Naive thymus-derived CD4-positive, alpha-beta T cell (primary cell): ENCODE measurements at regions not wholly inside any gene's neighbourhood (a gene's known extent, or its start where the extent isn't known, plus 50 kb on each side); places are given as distances from the start of the nearest gene placed in this dataset.
"Not testable (repeated sequence)": the region's sequence is repeated elsewhere in the genome, so short reads cannot be mapped to it uniquely, and the experiment has no call there.

Source experiments
- ATAC-seq: fragments of 150-1000 bp; cut with Tn5 transposase; 2 replicates; pipeline ENCODE4 v1.10.0; 2021; ENCODE audit warnings: mild to moderate bottlenecking, moderate library complexity
- CTCF ChIA-PET: fragments of 350-600 bp; sonication (Branson Sonifier 250); formaldehyde crosslinking; loops from one replicate; lab custom pipeline; 2021; ENCODE audit warnings: antibody characterized with exemption; lab: Charles Lee
- POLR2A ChIA-PET: fragments of 350-600 bp; sonication (Branson Sonifier 250); formaldehyde crosslinking; loops from one replicate; lab custom pipeline; 2021; ENCODE audit warnings: antibody characterized with exemption, inconsistent platforms; lab: Charles Lee
- DNase-seq, 9 donors: peaks; one replicate each; pipeline versions ENCODE4 v3.0.0 to v3.0.0-alpha.2; 2020 to 2022; ENCODE audit warnings: mixed read lengths in 1 of 9
- H3K27ac ChIP-seq: one replicate; pipeline ENCODE4 v1.7.0; 2013; ENCODE audit warnings: mild to moderate bottlenecking, low read depth, low read length, moderate library complexity
- H3K27me3 ChIP-seq, 2 donors: one replicate each; pipeline ENCODE4 v1.7.0; 2013; ENCODE audit warnings: low read length in 2 of 2, mild to moderate bottlenecking in 2 of 2, moderate library complexity in 2 of 2; ENCODE audit not compliant: control insufficient read depth in 2 of 2, insufficient read depth in 2 of 2
- H3K36me3 ChIP-seq, 3 experiments: 1 replicate in 2 of 3; 2 replicates in 1 of 3; pipeline ENCODE4 v1.7.0; 2013; ENCODE audit warnings: low read length in 3 of 3, mild to moderate bottlenecking in 3 of 3, moderate library complexity in 1 of 3; ENCODE audit not compliant: insufficient read depth in 3 of 3, control insufficient read depth in 2 of 3
- H3K4me1 ChIP-seq, 2 donors: one replicate each; pipeline ENCODE4 v1.7.0; 2013; ENCODE audit warnings: low read length in 2 of 2, mild to moderate bottlenecking in 2 of 2, moderate library complexity in 1 of 2; ENCODE audit not compliant: control insufficient read depth in 2 of 2, insufficient read depth in 2 of 2
- H3K4me3 ChIP-seq: 2 replicates; pipeline ENCODE4 v1.7.0; 2013; ENCODE audit warnings: mild to moderate bottlenecking, low read length
- H3K9me3 ChIP-seq, 3 experiments: 1 replicate in 2 of 3; 2 replicates in 1 of 3; pipeline ENCODE4 v1.7.0; 2013; ENCODE audit warnings: low read length in 3 of 3; ENCODE audit not compliant: control insufficient read depth in 2 of 3
- H3K27ac Mint-ChIP-seq, 9 donors: one replicate each; pipeline ENCODE4 v1.8.0; 2020 to 2022; ENCODE audit warnings: mixed read lengths in 9 of 9, mild to moderate bottlenecking in 8 of 9, moderate library complexity in 5 of 9, inconsistent platforms in 2 of 9
- H3K27me3 Mint-ChIP-seq, 5 donors: one replicate each; pipeline ENCODE4 v1.8.0; 2021 to 2022; ENCODE audit warnings: mixed read lengths in 5 of 5, mild to moderate bottlenecking in 1 of 5
- H3K36me3 Mint-ChIP-seq, 5 donors: one replicate each; pipeline ENCODE4 v1.8.0; 2020 to 2022; ENCODE audit warnings: mixed read lengths in 5 of 5, mild to moderate bottlenecking in 3 of 5, inconsistent platforms in 1 of 5
- H3K4me1 Mint-ChIP-seq, 7 donors: one replicate each; pipeline ENCODE4 v1.8.0; 2020 to 2022; ENCODE audit warnings: mixed read lengths in 7 of 7, mild to moderate bottlenecking in 3 of 7, inconsistent platforms in 1 of 7
- H3K4me3 Mint-ChIP-seq, 10 donors: one replicate each; pipeline ENCODE4 v1.8.0; 2020 to 2022; ENCODE audit warnings: mild to moderate bottlenecking in 10 of 10, mixed read lengths in 10 of 10, moderate library complexity in 6 of 10, inconsistent platforms in 2 of 10
- H3K9me3 Mint-ChIP-seq, 11 donors: one replicate each; pipeline ENCODE4 v1.8.0; 2020 to 2022; ENCODE audit warnings: mixed read lengths in 11 of 11, mild to moderate bottlenecking in 4 of 11, inconsistent platforms in 1 of 11, moderate library complexity in 1 of 11
- intact Hi-C, 2 donors: fragments of 100-400 bp; cut with micrococcal nuclease; formaldehyde crosslinking; loops; one replicate each; pipeline ENCODE4 v1.15.1; 2023

DNA sequence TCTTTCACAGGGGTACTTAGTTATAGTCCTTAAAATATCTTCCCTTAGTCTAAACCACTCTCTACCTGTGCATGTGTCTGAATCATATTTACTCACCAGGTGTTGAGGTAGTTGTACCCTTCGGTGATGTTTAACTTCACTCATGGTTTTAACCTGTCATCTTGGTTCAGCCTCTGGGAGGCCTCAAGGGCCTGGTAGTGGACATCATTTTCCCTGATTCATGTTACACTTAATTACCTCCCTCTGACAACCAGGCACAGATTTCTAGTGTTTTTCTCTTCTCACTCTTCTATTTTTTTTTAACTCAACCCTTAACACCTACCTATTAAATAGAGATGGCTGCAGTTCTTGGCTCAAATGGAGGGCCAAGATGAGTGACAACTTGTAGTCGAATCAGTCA, 505.4 kb downstream of the TMEM114 start:
- intact Hi-C loops, result no loop called here
- no peaks in the 10 kb centered on the region for H3K27me3 ChIP-seq
- Mint-ChIP-seq H3K27ac (no peak overlapping the region), H3K27me3 (peaks cover 0 to 3% (median 0%) of the 10 kb centered on the region in 5 donors), H3K9me3 (peaks cover 0 to 15% (median 5%) of the 10 kb centered on the region in 11 donors), H3K4me1 (no peaks in the 10 kb centered on the region), H3K4me3 (no peak overlapping the region), H3K36me3 (no peaks in the 10 kb centered on the region)
- no peak overlapping the region for H3K27ac ChIP-seq
- no peaks in the 10 kb centered on the region for H3K4me1 ChIP-seq
- CTCF ChIA-PET, result no interaction called here
- no peak for ATAC-seq
- H3K36me3 ChIP-seq, result no peaks in the 10 kb centered on the region
- H3K9me3 ChIP-seq, result no peaks in the 10 kb centered on the region
- POLR2A ChIA-PET, result no interaction called here
- DNase-seq, result no peak
- H3K4me3 ChIP-seq, result no peak overlapping the region

DNA sequence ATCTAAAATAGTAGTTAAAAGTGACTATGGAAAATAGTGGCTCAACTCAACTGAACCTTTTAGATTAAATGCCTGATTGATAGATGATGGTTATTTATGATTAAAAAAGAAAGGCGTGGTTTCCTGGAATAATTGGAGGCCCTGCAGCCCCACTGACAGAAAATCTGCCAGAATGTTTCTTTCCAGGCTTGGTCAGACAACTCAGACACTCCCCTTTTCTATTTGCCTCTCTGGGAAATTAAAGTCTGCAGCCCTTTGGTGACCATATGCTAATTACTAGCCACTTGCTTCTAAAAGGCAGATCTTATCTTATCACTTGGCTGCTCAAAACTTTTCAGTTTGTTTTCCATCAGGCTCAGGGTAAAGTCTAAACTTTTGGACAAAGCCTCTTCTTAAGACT, 506.0 kb downstream of the TMEM114 start:
- no peak overlapping the region for H3K4me3 ChIP-seq
- Mint-ChIP-seq H3K27me3 (peaks cover 0 to 3% (median 0%) of the 10 kb centered on the region in 5 donors), H3K36me3 (no peaks in the 10 kb centered on the region), H3K4me1 (no peaks in the 10 kb centered on the region), H3K27ac (no peak overlapping the region), H3K4me3 (no peak overlapping the region), H3K9me3 (peaks cover 0 to 17% (median 4%) of the 10 kb centered on the region in 11 donors)
- no peak overlapping the region for H3K27ac ChIP-seq
- ChIA-PET CTCF (no interaction called here), POLR2A (no interaction called here)
- DNase-seq (no peak), ATAC-seq (no peak)
- H3K27me3 ChIP-seq, result no peaks in the 10 kb centered on the region
- no peaks in the 10 kb centered on the region for H3K36me3 ChIP-seq
- intact Hi-C loops, result no loop called here
- H3K9me3 ChIP-seq, result no peaks in the 10 kb centered on the region
- no peaks in the 10 kb centered on the region for H3K4me1 ChIP-seq

DNA sequence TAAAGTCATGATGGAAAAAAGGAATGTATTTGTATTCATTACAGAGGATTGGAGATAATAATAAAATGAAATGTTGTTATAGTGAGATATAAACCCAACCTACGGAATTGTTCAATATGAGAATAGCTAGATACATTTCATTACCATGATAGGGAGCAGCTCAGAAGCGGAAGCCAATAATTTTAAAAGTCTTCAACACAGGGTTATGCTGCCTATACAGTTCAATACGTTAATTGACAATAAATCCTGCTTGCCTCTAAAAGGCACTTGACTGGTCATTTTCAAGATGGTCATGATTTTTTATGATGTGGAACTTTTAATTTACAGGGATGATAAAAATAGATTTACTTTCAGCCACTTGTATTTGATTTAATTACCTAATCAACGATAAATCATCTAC, 506.8 kb downstream of the TMEM114 start:
- H3K9me3 ChIP-seq, result no peaks in the 10 kb centered on the region

DNA sequence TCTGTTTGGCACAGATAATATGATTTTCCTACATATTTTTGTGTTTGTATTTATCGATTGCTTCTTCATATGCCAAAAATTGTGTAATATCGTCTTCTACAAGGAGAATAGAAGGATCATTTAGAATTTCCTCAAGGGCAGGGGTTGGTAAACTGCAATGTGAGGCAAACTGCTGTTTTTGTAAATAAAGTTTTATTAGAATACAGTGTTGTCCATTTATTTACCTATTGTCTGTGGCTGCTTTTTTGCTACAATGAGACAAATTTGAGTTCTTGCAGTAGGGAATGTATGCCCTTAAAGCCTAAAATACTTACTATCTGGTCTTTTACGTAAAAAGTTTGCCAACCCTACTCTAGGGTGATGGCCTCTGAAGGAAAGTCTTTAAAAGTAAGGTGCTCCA, 509.5 kb downstream of the TMEM114 start:
- H3K4me1 ChIP-seq, result no peaks in the 10 kb centered on the region
- Mint-ChIP-seq H3K27me3 (no peaks in the 10 kb centered on the region), H3K4me1 (no peaks in the 10 kb centered on the region), H3K9me3 (peaks cover 0 to 24% (median 5%) of the 10 kb centered on the region in 11 donors), H3K27ac (no peak overlapping the region), H3K4me3 (no peak overlapping the region), H3K36me3 (no peaks in the 10 kb centered on the region)
- H3K9me3 ChIP-seq, result peaks cover 0 to 2% (median 0%) of the 10 kb centered on the region in 3 experiments
- DNase-seq (no peak), ATAC-seq (no peak)
- no peaks in the 10 kb centered on the region for H3K27me3 ChIP-seq
- H3K4me3 ChIP-seq, result no peak overlapping the region
- ChIA-PET POLR2A (no interaction called here), CTCF (no interaction called here)
- no peak overlapping the region for H3K27ac ChIP-seq
- H3K36me3 ChIP-seq, result no peaks in the 10 kb centered on the region
- intact Hi-C loops, result no loop called here

More for the DNA sequence above, 506.8 kb downstream of the TMEM114 start:
- Mint-ChIP-seq H3K27ac (no peak overlapping the region), H3K4me1 (no peaks in the 10 kb centered on the region), H3K36me3 (no peaks in the 10 kb centered on the region), H3K27me3 (peaks cover 0 to 3% (median 0%) of the 10 kb centered on the region in 5 donors), H3K9me3 (peaks cover 0 to 22% (median 4%) of the 10 kb centered on the region in 11 donors), H3K4me3 (no peak overlapping the region)
- ATAC-seq (no peak), DNase-seq (no peak)
- Histone ChIP-seq H3K4me1 (no peaks in the 10 kb centered on the region), H3K27ac (no peak overlapping the region), H3K4me3 (no peak overlapping the region), H3K36me3 (no peaks in the 10 kb centered on the region), H3K27me3 (no peaks in the 10 kb centered on the region)
- intact Hi-C loops, result no loop called here
- ChIA-PET CTCF (no interaction called here), POLR2A (no interaction called here)

DNA sequence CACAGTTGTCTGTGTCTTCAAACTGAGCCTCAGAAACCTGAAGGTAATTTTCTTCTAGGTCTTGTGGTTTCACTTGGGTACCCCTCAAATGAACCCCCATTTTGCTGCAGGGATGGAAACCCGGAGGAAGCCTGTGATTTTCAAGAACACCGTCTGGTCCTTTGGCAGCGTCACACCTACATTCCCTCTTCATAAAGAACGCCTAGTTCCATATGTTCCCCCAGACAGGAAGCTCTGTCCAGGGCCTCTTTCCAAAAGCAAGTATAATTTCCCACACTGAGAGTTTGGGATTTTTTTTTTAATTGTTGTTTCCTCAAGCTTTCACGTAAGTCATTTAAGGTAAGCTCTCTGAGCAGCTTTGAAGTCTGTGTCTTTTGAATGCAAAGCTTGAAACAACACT, 515.0 kb downstream of the TMEM114 start:
- Mint-ChIP-seq H3K4me3 (no peak overlapping the region), H3K27ac (no peak overlapping the region), H3K4me1 (no peaks in the 10 kb centered on the region), H3K9me3 (peaks cover 2 to 29% (median 13%) of the 10 kb centered on the region in 11 donors), H3K36me3 (no peaks in the 10 kb centered on the region), H3K27me3 (no peaks in the 10 kb centered on the region)
- Histone ChIP-seq H3K36me3 (no peaks in the 10 kb centered on the region), H3K27ac (no peak overlapping the region), H3K4me3 (no peak overlapping the region), H3K9me3 (peaks cover 0 to 3% (median 0%) of the 10 kb centered on the region in 3 experiments), H3K4me1 (no peaks in the 10 kb centered on the region), H3K27me3 (no peaks in the 10 kb centered on the region)
- ATAC-seq, result no peak
- ChIA-PET POLR2A (no interaction called here), CTCF (no interaction called here)
- no peak for DNase-seq
- intact Hi-C loops, result no loop called here

DNA sequence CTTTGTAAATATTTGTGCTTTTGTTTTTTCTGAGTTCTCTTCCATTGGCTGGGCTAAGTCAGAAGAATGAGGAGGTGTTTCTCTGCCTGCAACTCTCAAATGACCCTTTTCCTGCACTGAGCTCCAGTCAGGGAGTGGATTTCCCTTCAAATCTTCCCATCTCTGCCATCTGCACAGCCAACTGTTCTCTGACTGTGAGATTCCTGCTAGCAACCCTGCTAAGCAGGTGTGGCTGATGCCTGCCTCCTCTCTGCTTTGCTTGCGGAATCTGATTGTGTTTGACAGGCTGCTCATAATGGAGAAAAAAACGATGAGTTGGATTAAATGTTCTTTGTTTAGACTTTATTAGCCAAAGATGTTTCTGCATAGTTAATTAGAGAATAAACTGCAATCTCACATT, 519.8 kb downstream of the TMEM114 start:
- no peak overlapping the region for H3K27ac Mint-ChIP-seq
- ChIA-PET POLR2A (no interaction called here), CTCF (no interaction called here)
- H3K27me3 Mint-ChIP-seq, result no peaks in the 10 kb centered on the region
- H3K36me3 Mint-ChIP-seq, result peaks cover 0 to 5% (median 0%) of the 10 kb centered on the region in 5 donors
- H3K4me3 ChIP-seq, result no peak overlapping the region
- no peak overlapping the region for H3K4me3 Mint-ChIP-seq
- peaks cover 0 to 14% (median 0%) of the 10 kb centered on the region in 3 experiments for H3K9me3 ChIP-seq
- DNase-seq, result no peak
- intact Hi-C loops, result no loop called here
- peaks cover 9 to 38% (median 27%) of the 10 kb centered on the region in 11 donors for H3K9me3 Mint-ChIP-seq
- no peak for ATAC-seq
- H3K27ac ChIP-seq, result no peak overlapping the region
- H3K4me1 ChIP-seq, result no peaks in the 10 kb centered on the region
- no peaks in the 10 kb centered on the region for H3K4me1 Mint-ChIP-seq
- H3K36me3 ChIP-seq, result no peaks in the 10 kb centered on the region
- H3K27me3 ChIP-seq, result no peaks in the 10 kb centered on the region

DNA sequence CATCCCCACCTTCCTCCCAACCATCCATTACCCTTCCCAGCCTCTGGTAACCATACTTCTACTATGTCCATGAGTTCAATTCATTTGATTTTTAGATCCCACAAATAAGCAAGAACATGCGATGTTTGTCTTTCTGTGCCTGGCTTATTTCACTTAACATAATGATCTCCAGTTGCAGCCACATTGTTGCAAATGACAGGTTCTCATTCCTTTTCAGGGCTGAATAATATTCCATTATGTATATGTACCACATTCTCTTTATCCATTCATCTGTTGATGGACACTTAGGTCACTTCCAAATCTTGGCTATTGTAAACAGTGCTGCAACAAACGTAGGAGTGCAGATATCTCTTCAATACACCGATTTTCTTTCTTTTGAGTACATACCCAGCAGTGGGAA, 522.1 kb downstream of the TMEM114 start:
- intact Hi-C loops, DNase-seq, POLR2A ChIA-PET, H3K27me3 ChIP-seq, H3K36me3 ChIP-seq, H3K4me3 ChIP-seq, H3K4me3 Mint-ChIP-seq, H3K27ac Mint-ChIP-seq, ATAC-seq, H3K27me3 Mint-ChIP-seq, CTCF ChIA-PET, H3K36me3 Mint-ChIP-seq, H3K4me1 Mint-ChIP-seq, H3K4me1 ChIP-seq, H3K27ac ChIP-seq: not testable (repeated sequence)
- H3K9me3 Mint-ChIP-seq, result peaks cover 10 to 40% (median 29%) of the 10 kb centered on the region in 11 donors
- H3K9me3 ChIP-seq, result peaks cover 0 to 17% (median 0%) of the 10 kb centered on the region in 3 experiments
